Hippocampal formation (tissue), 2 donors: ENCODE measurements at regions not wholly inside any gene's neighbourhood (a gene's known extent, or its start where the extent isn't known, plus 50 kb on each side); places are given as distances from the start of the nearest gene placed in this dataset.

ENCODE experiments used
- DNase-seq, 2 donors: peaks; one replicate each; lab custom pipeline; 2025; lab: John Stamatoyannopoulos, UW

DNA sequence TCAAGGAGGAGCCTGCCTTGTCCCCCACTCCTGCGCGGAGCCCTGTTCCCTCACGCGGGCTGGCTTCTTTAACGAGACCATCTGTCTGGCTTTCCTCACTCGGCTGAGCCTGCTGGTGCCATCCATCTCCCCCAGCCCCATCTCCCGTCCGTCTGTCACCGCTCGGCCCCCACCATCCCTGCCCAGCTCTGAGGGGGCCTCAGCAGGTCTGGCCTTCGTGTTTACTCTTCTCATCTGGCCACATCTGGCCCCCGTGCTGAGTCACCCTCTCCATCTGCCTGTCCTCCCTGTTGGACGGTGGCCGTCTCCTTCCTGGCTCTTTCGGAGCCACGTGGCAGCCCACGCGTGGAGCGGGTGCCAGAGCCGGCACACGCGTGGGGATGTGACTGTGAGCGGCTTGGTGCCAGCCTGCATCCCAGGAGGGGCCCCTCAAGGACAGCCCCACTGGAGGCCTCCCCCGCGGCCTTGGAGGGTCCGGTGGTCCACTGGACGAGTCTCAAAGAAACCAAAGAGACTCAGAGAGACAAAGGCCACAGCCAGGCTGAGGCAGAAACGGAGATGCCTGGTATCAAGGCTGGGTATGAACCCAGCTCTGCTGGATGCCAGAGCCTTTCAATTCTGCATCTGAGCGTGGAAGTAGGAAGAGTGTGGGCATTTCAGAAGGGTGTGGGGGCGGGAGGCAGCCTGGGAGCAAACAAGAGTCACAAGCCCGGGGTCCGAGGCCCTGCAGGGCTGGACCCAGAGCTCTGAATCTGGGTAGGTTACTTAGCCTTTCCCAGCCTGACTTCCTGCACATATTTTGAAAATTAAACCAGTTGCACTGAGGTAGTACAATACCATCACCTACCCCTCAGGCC, 76.7 kb upstream of the UNC5A start:
- DNase-seq: no peak

DNA sequence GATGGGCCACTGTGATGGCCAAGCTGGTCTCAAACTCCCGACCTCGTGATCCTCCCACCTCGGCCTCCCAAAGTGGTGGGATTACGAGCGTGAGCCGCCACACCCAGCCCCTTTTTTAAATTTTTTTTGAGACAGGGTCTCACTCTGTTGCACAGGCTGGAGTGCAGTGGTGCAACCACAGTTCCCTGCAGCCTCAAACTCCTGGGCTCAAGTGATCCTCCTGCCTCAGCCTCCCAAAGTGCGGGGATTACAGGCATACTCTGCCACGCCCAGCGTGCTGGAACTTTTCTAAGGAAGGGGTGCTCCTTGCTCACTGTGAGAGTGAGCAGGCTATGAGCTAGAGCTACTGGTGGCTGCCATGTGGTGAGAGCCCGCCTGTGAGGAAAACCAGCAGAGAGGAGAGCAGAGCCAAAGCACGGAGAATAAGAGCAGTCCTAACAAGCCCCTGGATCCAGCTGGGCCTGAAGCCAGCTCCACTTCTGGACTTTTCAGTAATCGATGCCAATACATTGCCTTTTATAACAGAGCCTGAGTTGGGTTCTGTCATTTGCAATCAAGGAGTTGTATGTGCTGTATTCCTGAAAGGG, 75.5 kb upstream of the UNC5A start:
- DNase-seq: no peak

DNA sequence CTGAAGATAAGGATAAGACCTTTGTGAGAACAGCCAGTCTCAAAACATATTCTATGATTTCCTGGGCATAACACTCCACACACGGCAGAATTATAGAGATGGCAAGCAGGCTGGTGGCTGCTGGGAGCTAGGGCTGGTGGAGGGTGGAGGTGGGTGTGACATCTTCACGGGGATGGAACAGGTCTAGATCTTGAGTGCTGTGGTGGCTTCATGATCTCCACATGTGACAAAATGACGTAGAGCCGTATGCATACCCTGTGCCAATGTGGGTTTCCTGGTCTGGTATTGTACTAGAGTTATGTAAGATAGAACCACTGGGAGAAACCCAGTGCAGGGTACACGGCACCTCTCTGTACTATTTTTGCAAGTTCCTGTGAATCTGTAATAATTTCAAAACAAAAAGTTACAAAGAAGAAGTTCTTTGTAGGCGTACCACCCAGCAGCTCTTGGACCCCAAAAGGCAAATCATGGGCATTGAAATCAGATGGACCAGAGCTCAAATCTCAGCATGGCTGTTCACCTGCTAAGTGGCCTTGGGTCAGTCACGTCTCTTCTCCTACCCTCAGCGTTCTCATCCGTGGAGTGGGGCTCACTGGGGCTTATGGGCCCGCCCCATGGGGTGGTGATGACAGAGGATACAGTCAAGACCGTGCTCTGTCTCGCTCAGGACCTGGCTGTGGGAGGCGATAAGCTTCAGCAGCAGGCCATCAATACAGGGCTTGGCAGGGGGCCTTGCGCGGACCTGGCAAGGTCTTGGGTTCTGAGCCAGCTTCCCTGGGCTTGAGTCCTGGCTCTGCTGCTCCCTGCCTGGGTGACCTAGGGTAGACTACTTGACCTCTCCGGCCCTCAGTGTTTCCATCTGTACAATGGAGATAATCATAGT, 74.7 kb upstream of the UNC5A start:
- no peak for DNase-seq

- no peak for DNase-seq
These were observed 73.9 kb upstream of the UNC5A start for GRCh38 chr5:176736301-176736930.

DNA sequence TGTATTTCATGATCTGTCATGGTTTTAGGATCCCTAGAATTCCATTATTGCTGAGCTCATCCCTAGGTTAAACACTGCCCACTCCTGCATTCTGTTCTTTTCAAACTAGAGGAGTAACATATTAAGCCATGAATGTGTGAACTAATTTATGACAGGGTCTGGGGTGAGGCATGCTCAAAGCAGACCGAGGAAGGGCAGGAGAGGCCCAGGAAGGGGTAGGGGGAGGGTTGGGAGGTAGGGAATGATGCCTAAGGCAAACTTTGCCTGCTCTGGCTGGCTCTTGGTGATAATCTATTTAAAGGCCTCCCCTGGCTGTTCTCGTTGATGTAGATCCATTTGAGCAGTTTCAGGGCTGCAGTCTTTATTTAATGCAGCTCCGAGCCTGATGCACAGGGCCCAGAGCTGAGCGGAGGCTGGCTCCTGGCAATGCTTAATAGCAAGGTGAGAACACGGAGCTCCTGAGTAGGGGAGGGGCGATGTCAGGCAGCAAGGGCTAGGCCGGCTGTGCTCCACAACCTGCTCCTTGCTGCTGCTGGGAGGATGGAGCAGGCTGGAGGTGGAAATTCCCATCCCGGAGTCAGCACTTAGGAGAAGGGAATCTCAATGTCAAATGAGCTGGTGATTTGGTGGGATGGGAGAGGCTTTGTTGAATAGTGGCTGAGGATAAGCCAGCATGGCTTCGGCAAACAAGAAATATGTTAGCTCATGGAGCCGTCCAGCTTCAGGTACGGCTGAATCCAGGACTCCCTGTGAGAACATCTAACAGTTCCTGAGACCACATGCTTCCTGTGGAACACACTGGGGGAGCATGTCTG, 73.2 kb upstream of the UNC5A start:
- DNase-seq: no peak

DNA sequence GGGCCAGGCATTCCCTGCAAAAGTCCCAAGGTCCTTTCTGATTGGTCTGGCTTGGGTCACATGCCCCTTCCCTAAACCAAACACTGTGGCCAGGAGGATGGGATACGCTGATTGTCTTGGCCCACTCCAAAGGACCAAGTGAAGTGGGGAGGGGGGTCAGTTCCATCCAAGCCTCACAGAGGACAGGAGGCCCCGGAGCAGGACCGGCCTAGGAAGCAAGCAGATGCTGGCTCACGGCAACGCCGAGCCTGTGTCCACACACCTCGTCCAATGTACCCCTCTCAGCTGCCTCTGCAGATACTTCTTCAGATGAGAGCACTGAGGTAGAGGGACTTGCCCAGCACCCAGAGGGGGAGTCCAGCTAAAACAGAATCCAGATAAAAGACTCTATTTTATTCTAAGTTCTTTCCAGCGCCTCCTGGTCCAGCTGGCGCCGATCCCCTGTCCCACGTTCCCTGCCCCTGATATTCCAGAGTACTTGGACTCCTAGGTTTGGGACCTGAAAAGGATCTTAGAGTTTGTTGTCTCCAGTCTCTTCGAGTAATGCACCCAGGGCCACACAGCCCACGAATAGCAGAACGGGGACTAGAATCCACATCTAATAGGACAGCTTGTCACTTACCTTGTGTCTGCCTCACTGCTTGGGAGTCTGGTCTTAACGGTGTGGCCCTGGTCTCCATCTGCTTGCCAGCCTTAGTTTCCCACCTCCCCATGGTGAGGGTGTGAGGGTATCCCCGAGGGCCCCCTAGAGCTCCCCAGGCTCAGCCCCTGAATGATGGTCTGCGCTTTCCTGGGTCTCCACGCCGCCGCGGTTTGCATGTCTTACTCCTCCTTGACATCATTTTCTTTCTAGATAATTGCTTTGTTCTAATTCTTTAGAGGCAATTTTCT, 72.4 kb upstream of the UNC5A start:
- DNase-seq: no peak

DNA sequence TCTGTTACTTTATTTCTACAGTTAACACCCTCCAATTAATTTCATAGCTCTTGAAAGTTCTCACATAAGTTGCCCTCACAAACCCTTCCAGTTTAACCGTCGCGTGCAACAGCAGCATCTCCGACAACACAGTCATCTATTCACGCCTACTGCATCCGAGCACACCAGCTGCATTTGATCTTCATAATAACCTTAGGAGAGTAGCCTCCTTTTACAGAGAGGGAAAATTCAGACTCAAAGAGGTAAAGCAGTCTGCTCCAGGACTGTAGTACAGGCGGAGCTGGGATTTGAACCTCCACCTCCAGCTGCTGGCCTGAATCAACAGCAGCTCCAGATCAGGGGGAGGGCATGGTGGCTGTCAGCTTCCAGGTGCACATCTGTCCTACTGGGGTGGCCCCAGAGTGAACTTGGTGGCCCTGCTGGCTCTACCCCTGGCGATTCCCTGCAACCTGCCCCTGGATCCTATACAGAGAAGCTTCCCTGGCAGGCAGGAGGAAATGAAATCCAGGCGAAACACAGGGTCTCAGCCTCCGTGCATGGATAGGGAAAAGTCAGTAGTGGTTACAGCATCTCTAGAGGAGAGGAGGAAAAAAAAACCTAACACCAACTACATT, 71.6 kb upstream of the UNC5A start:
- DNase-seq: no peak

- DNase-seq: no peak
These were observed 70.8 kb upstream of the UNC5A start for GRCh38 chr5:176739461-176740051.

GRCh38 chr5:176740131-176740701, 70.1 kb upstream of the UNC5A start:
- DNase-seq: no peak

- no peak for DNase-seq
These were observed 69.5 kb upstream of the UNC5A start for GRCh38 chr5:176740702-176741496.

DNA sequence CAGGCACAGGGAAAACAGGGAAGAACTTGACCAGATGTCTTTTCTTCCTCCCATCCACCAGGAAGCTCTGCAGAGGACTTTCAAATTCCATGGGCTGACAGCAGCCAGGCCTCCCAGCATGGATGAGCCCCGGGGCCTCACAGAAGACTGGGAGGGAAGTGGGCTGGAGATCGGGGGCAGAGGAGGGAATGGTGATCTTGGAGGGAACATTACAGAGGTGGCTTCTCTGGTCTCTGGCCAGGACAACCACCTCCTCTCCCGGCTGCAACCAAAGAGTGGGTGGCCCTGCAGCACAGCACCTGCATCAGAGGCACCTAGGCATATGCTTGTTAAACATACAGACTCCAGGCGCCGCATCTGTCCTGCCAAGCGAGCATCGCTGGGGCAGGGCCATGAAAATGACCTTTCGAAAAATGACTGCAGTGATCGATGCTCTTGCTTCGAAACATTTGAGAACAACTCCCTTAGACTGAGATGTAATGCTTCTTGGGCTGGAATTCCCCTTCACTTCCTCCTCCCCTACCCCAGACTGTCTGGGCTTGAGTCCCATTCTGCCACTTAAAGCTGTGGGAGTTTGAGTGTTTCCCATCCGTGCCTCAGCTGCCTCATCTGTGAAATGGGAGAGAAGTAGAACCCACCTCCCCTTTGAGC, 68.7 kb upstream of the UNC5A start:
- DNase-seq: no peak

GRCh38 chr5:176742246-176743105, 67.9 kb upstream of the UNC5A start:
- no peak for DNase-seq

DNA sequence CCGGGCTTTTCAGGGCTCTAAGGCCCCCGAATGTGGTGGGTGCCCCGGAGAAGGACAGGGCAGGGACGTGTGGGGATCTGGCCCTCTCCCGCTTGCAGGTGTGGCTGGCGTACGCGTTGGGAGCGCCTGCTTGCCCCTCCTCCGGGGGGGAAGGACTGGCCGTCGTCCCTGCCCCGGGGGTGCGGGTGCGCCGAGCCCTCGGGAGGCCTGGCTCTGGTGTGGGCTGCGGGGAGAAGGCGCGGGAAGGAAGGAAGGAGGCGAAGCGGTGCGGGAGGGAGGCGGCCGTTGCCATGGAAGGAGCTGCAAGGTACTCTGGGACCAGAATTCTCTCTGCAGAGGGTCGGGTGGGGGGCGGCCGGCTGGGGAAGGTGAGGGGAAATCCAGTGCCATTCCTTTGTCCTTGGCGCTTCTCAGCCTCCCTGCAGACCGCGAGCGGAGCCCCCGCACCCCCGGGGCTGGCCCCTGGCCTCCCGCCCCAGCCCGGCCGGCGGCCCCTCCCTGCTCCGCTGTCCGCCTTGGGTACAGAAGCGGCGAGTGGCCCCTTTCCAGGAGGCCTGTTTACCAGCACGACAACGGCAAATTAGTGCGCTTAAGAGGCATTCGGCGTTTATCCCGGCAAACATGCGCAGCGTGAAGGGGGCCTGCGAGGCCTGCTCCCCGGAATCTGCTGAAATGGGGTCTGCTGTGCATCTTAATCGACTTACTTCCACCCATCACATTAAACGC, 67.1 kb upstream of the UNC5A start:
- DNase-seq: no peak

DNA sequence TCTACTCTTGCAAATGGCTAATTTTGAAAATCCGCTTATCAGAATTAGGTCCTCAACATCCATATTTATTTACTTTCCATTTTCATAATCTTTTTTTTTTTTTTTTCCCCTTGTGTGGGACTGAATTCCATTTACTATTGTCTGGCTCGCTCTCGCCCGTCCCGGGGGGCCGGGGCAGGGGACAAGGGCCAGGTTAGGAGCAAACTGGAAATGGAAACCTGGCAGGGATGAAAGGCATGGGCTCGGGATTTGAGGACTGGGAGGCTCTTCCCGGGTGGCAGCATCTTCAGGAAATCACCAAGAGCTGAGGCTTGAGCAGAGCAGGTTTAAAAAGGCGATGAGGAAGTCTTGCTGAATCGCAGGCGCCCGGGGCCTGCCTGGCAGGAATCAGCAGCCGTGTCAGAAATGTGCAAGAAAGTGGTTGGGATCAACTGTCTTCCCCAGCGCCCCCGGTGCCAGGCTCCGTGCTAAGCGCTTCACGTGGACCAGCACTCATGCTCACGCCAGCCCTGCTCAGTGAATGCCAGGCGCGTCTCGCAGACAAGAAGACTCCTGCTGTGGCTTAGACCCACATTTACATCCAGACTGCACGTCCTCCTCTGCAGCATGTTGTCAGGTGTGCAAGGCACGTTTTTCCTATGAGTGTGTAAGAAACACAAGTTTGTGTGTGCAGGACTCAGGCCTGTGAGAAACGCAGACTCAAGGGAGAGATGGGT, 66.3 kb upstream of the UNC5A start:
- DNase-seq: no peak

- peak in 1 of 2 donors; percentile 32 for DNase-seq
These were observed 65.8 kb upstream of the UNC5A start for GRCh38 chr5:176744584-176744965.
